Omental fat pad (tissue), 3 donors: ENCODE measurements at regions not wholly inside any gene's neighbourhood (a gene's known extent, or its start where the extent isn't known, plus 50 kb on each side); places are given as distances from the start of the nearest gene placed in this dataset.

Experiments
- ATAC-seq: fragments of 150-250 bp; one replicate; pipeline ENCODE4 v1.9.1; 2016; ENCODE audit warnings: mild to moderate bottlenecking, moderate library complexity; ENCODE audit not compliant: low FRiP score
- DNase-seq: peaks from one replicate; pipeline ENCODE4 v3.0.0-alpha.2; 2019; ENCODE audit warnings: low spot score
- CTCF ChIP-seq, 3 donors: fragments of 450-650 bp; IDR thresholded peaks; one replicate each; pipeline ENCODE4 v1.5.1; 2016 to 2017; ENCODE audit warnings: antibody characterized with exemption in 3 of 3, mild to moderate bottlenecking in 3 of 3, moderate library complexity in 2 of 3

GRCh38 chr13:34748596-34748995, 193.5 kb upstream of the NBEA start:
- no peak for TF ChIP-seq CTCF (IDR thresholded peaks at IDR 0.05)
- DNase-seq: no peak
- no peak for ATAC-seq

DNA sequence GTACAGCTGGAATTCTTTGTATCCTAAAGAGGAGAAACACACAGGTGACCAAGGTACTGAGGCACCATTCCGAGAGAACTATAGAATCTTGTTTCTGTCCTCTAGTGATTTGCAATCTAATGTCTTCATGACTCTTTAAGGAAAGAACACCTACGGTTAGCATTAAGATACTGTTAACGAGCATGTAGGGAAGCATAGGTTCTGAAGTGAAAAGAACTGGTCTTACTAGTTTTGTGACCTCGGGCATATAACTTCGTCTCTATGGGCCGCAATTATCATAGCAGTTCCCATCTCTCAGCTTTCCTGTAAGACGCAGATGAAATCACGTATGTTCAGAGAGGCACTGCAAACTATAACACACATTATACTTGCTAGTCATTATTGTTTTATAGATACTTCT, 193.0 kb upstream of the NBEA start:
- no peak for ATAC-seq
- no peak for TF ChIP-seq CTCF (IDR thresholded peaks at IDR 0.05)

GRCh38 chr13:34750078-34750931, 191.8 kb upstream of the NBEA start:
- ATAC-seq: peak; percentile 51
- no peak for TF ChIP-seq CTCF (IDR thresholded peaks at IDR 0.05)
- DNase-seq: no peak

More for the DNA sequence above, 193.0 kb upstream of the NBEA start:
- no peak for DNase-seq

GRCh38 chr13:34751044-34751443, 191.0 kb upstream of the NBEA start:
- DNase-seq (no peak), ATAC-seq (no peak)
- no peak for TF ChIP-seq CTCF (IDR thresholded peaks at IDR 0.05)

- TF ChIP-seq CTCF (IDR thresholded peaks at IDR 0.05): no peak
- ATAC-seq: no peak
- DNase-seq: no peak
Measured at GRCh38 chr13:34751492-34751891, 190.6 kb upstream of the NBEA start.

GRCh38 chr13:34752283-34752960, 189.6 kb upstream of the NBEA start:
- ATAC-seq (no peak), DNase-seq (no peak)
- TF ChIP-seq CTCF (IDR thresholded peaks at IDR 0.05): no peak

- no peak for TF ChIP-seq CTCF (IDR thresholded peaks at IDR 0.05)
- DNase-seq (no peak), ATAC-seq (no peak)
Measured at GRCh38 chr13:34756136-34756535, 185.9 kb upstream of the NBEA start.
